H1 (cell line): ENCODE measurements at regions not wholly inside any gene's neighbourhood (a gene's known extent, or its start where the extent isn't known, plus 50 kb on each side); places are given as distances from the start of the nearest gene placed in this dataset.

ENCODE experiments used
- CTCF ChIA-PET: fragments of 300-600 bp; sonication (Branson Sonifier 250); formaldehyde crosslinking; loops from one replicate; lab custom pipeline; 2021; ENCODE audit not compliant: partially characterized antibody; lab: Charles Lee
- POLR2A ChIA-PET: fragments of 300-600 bp; sonication (Branson Sonifier 250); formaldehyde crosslinking; loops from one replicate; lab custom pipeline; 2021; ENCODE audit warnings: inconsistent platforms; ENCODE audit not compliant: partially characterized antibody; lab: Charles Lee
- DNase-seq, 2 experiments: peaks; one replicate each; pipeline versions ENCODE4 v3.0.0 to v3.0.0-alpha.2; 2010 to 2022; ENCODE audit warnings: low spot score in 2 of 2, low read depth in 1 of 2, mixed read lengths in 1 of 2
- FAIRE-seq: peaks from 2 replicates; lab custom pipeline; 2011; peaks lifted over from hg19 to GRCh38; lab: Jason Lieb, UNC
- H2AFZ ChIP-seq: 2 replicates; pipeline ENCODE4 v1.8.1; 2012; ENCODE audit warnings: low read length, inconsistent platforms
- H2AK5ac ChIP-seq: 2 replicates; pipeline ENCODE4 v1.6.1; 2013; ENCODE audit warnings: low read depth, low read length
- H2BK120ac ChIP-seq: replicated peaks from 2 replicates; pipeline ENCODE3; 2013; ENCODE audit warnings: low read depth, low read length, inconsistent platforms
- H2BK12ac ChIP-seq: 2 replicates; pipeline ENCODE4 v1.6.1; 2013; ENCODE audit warnings: low read depth, low read length
- H2BK15ac ChIP-seq: 2 replicates; pipeline ENCODE4 v1.6.1; 2013; ENCODE audit warnings: low read length
- H2BK20ac ChIP-seq: 2 replicates; pipeline ENCODE4 v1.6.1; 2013; ENCODE audit warnings: low read length
- H2BK5ac ChIP-seq: 2 replicates; pipeline ENCODE4 v1.6.1; 2013; ENCODE audit warnings: low read depth, low read length
- H3K14ac ChIP-seq: 2 replicates; pipeline ENCODE4 v1.6.1; 2013; ENCODE audit warnings: inconsistent platforms; ENCODE audit not compliant: insufficient read length
- H3K18ac ChIP-seq: 2 replicates; pipeline ENCODE4 v1.6.1; 2013; ENCODE audit warnings: low read length; ENCODE audit errors: extremely low read depth
- H3K23ac ChIP-seq: 2 replicates; pipeline ENCODE4 v1.6.1; 2013; ENCODE audit warnings: inconsistent platforms; ENCODE audit not compliant: insufficient read length
- H3K23me2 ChIP-seq: 2 replicates; pipeline ENCODE4 v1.6.1; 2013; ENCODE audit warnings: low read depth, low read length
- H3K27ac ChIP-seq: 2 replicates; pipeline ENCODE4 v1.6.1; 2011; ENCODE audit warnings: low read depth, low read length, inconsistent platforms
- H3K27me3 ChIP-seq, 4 experiments: replicated peaks in 1 of 4; 1 replicate in 1 of 4; 2 replicates in 3 of 4; pipeline versions ENCODE4 v1.6.1 to v1.8.1; 2011 to 2013; ENCODE audit warnings: low read length in 3 of 4, mild to moderate bottlenecking in 3 of 4, inconsistent platforms in 2 of 4, mixed read lengths in 2 of 4, moderate library complexity in 1 of 4; ENCODE audit not compliant: control insufficient read depth in 3 of 4, insufficient read depth in 3 of 4; ENCODE audit errors: extremely low read depth in 1 of 4
- H3K36me3 ChIP-seq, 4 experiments: 2 replicates each; pipeline versions ENCODE4 v1.6.1 to v1.8.1; 2011 to 2013; ENCODE audit warnings: mild to moderate bottlenecking in 4 of 4, low read length in 3 of 4, moderate library complexity in 2 of 4, control low read depth in 1 of 4, inconsistent platforms in 1 of 4; ENCODE audit not compliant: insufficient read depth in 4 of 4, control insufficient read depth in 2 of 4
- H3K4ac ChIP-seq: replicated peaks from 2 replicates; pipeline ENCODE3; 2013; ENCODE audit warnings: low read length, low read depth, mixed read lengths, inconsistent platforms; ENCODE audit not compliant: insufficient read length
- H3K4me1 ChIP-seq, 4 experiments: replicated peaks in 1 of 4; 1 replicate in 1 of 4; 2 replicates in 3 of 4; pipeline versions ENCODE4 v1.6.1 to v1.8.1; 2011 to 2013; ENCODE audit warnings: low read length in 3 of 4, inconsistent platforms in 2 of 4, mixed read lengths in 1 of 4; ENCODE audit not compliant: insufficient read depth in 4 of 4, control insufficient read depth in 3 of 4
- H3K4me2 ChIP-seq, 2 experiments: 2 replicates each; pipeline versions ENCODE4 v1.6.1 to v1.8.1; 2011 to 2013; ENCODE audit warnings: low read depth in 2 of 2, low read length in 2 of 2, control low read depth in 1 of 2, inconsistent platforms in 1 of 2, mild to moderate bottlenecking in 1 of 2; ENCODE audit not compliant: insufficient read depth in 1 of 2
- H3K4me3 ChIP-seq, 4 experiments: fragments of 200-600, 300-600 bp in 1 of 4; sonication (generic), shearing (Covaris generic), sonication (Bioruptor Twin) in 1 of 4; 2 replicates each; pipeline versions ENCODE4 v1.5.1 to v1.8.1; 2011 to 2016; ENCODE audit warnings: low read length in 4 of 4, low read depth in 3 of 4, control low read depth in 2 of 4, inconsistent platforms in 2 of 4, mild to moderate bottlenecking in 2 of 4, mixed read lengths in 1 of 4, moderate library complexity in 1 of 4; ENCODE audit not compliant: insufficient read depth in 2 of 4; ENCODE audit errors: extremely low read depth in 1 of 4
- H3K56ac ChIP-seq: replicated peaks from 2 replicates; pipeline ENCODE3; 2013; ENCODE audit warnings: low read depth, mild to moderate bottlenecking, mixed read lengths, low read length, inconsistent platforms; ENCODE audit not compliant: insufficient read length
- H3K79me1 ChIP-seq: 2 replicates; pipeline ENCODE4 v1.6.1; 2013; ENCODE audit warnings: low read depth, low read length, control low read depth
- H3K79me2 ChIP-seq, 2 experiments: 2 replicates each; pipeline versions ENCODE4 v1.6.1 to v1.8.1; 2012 to 2013; ENCODE audit warnings: low read length in 2 of 2, mild to moderate bottlenecking in 2 of 2, inconsistent platforms in 1 of 2; ENCODE audit not compliant: insufficient read depth in 2 of 2, control insufficient read depth in 1 of 2
- H3K9ac ChIP-seq, 4 experiments: replicated peaks in 1 of 4; 1 replicate in 1 of 4; 2 replicates in 3 of 4; pipeline versions ENCODE4 v1.6.1 to v1.8.1; 2011 to 2013; ENCODE audit warnings: low read depth in 3 of 4, low read length in 3 of 4, control low read depth in 2 of 4, mild to moderate bottlenecking in 2 of 4, moderate library complexity in 2 of 4, inconsistent platforms in 1 of 4; ENCODE audit errors: extremely low read depth in 1 of 4
- H3K9me3 ChIP-seq, 2 experiments: 2 replicates each; pipeline versions ENCODE4 v1.6.1 to v1.8.1; 2012 to 2013; ENCODE audit warnings: mild to moderate bottlenecking in 2 of 2, moderate library complexity in 2 of 2, control low read depth in 1 of 2, inconsistent platforms in 1 of 2, low read depth in 1 of 2, low read length in 1 of 2, mixed read lengths in 1 of 2; ENCODE audit not compliant: insufficient read depth in 2 of 2
- H4K20me1 ChIP-seq, 2 experiments: replicated peaks in 1 of 2; 2 replicates each; pipeline versions ENCODE3 to v1.8.1; 2011 to 2013; ENCODE audit warnings: inconsistent platforms in 2 of 2, low read length in 2 of 2, mild to moderate bottlenecking in 1 of 2; ENCODE audit not compliant: insufficient read depth in 2 of 2, control insufficient read depth in 1 of 2
- H4K5ac ChIP-seq: 2 replicates; pipeline ENCODE4 v1.6.1; 2013; ENCODE audit warnings: low read length, low read depth, mixed read lengths, inconsistent platforms; ENCODE audit not compliant: insufficient read length
- H4K8ac ChIP-seq: 2 replicates; pipeline ENCODE4 v1.8.0; 2013; ENCODE audit warnings: mild to moderate bottlenecking, moderate library complexity, low read length, inconsistent platforms; ENCODE audit not compliant: insufficient read depth; ENCODE audit errors: extremely low read depth
- H4K91ac ChIP-seq: replicated peaks from 2 replicates; pipeline ENCODE3; 2013; ENCODE audit warnings: low read length, mixed read lengths, inconsistent platforms; ENCODE audit not compliant: insufficient read length
- ATF3 ChIP-seq: IDR thresholded peaks from 2 replicates; pipeline ENCODE4 v1.6.1; 2011; ENCODE audit warnings: low read depth, mild to moderate bottlenecking, low read length; ENCODE audit not compliant: insufficient read depth
- CHD1 ChIP-seq: IDR thresholded peaks from 2 replicates; pipeline ENCODE4 v1.6.1; 2012; ENCODE audit warnings: low read depth, low read length, improper control_type of control experiment
- EZH2 ChIP-seq: fragments of 200-600 bp; sonication (generic); IDR thresholded peaks from 2 replicates; pipeline ENCODE4 v1.7.1; 2012; ENCODE audit warnings: low read depth, mild to moderate bottlenecking, moderate library complexity, low read length, inconsistent platforms; ENCODE audit not compliant: severe bottlenecking
- FOSL1 ChIP-seq: IDR thresholded peaks from 2 replicates; pipeline ENCODE4 v1.6.1; 2011; ENCODE audit warnings: mild to moderate bottlenecking, low read depth, low read length, moderate library complexity; ENCODE audit not compliant: insufficient read depth
- HDAC6 ChIP-seq: IDR thresholded peaks from one replicate; pipeline ENCODE4 v1.7.1; 2012; ENCODE audit warnings: low read depth, mild to moderate bottlenecking, inconsistent platforms, low read length, moderate library complexity
- MAX ChIP-seq: IDR thresholded peaks from 2 replicates; pipeline ENCODE4 v1.6.1; 2012; ENCODE audit warnings: inconsistent platforms
- NANOG ChIP-seq: IDR thresholded peaks from 2 replicates; pipeline ENCODE4 v1.6.1; 2011; ENCODE audit warnings: low read length, low read depth, mild to moderate bottlenecking, inconsistent platforms; ENCODE audit not compliant: insufficient read depth, poor library complexity, severe bottlenecking
- POLR2A ChIP-seq, 2 experiments: IDR thresholded peaks; 1 replicate in 1 of 2; 2 replicates in 1 of 2; pipeline ENCODE4 v1.6.1; 2011; ENCODE audit warnings: low read depth in 2 of 2, low read length in 2 of 2, mild to moderate bottlenecking in 2 of 2; ENCODE audit errors: control extremely low read depth in 1 of 2
- POLR2AphosphoS5 ChIP-seq: IDR thresholded peaks from 2 replicates; pipeline ENCODE4 v1.6.1; 2011; ENCODE audit warnings: low read depth, low read length
- RAD21 ChIP-seq, 2 experiments: IDR thresholded peaks in 1 of 2; conservative IDR thresholded peaks in 1 of 2; 2 replicates each; pipeline ENCODE4 v1.6.1; 2011; ENCODE audit warnings: low read depth in 2 of 2, low read length in 2 of 2, improper control_type of control experiment in 1 of 2, inconsistent platforms in 1 of 2, mild to moderate bottlenecking in 1 of 2, moderate library complexity in 1 of 2
- RNF2 ChIP-seq: fragments of 200-900, 300-1000 bp; sonication (generic); IDR thresholded peaks from 2 replicates; pipeline ENCODE4 v1.7.1; 2016; ENCODE audit warnings: borderline replicate concordance, low read depth, mild to moderate bottlenecking, antibody characterized with exemption, low read length; ENCODE audit not compliant: poor library complexity, severe bottlenecking; ENCODE audit errors: missing control alignments
- SP2 ChIP-seq: IDR thresholded peaks from 2 replicates; pipeline ENCODE4 v1.6.1; 2012; ENCODE audit warnings: mild to moderate bottlenecking, low read length, inconsistent platforms
- WGBS, 2 experiments: shearing (Covaris generic) in 1 of 2; methylation state at CpG; one replicate each; pipeline versions ENCODE4 v1.1.6 to v1.1.7; 2013 to 2015; ENCODE audit warnings: low lambda C conversion rate in 2 of 2, mixed read lengths in 2 of 2, inconsistent platforms in 1 of 2, low coverage in 1 of 2, missing lambda C conversion rate in 1 of 2; ENCODE audit not compliant: insufficient replicate concordance in 2 of 2, insufficient coverage in 1 of 2, insufficient read length in 1 of 2; ENCODE audit errors: extremely low coverage in 1 of 2, missing lambda C conversion rate in 1 of 2; 5-methylcytosine and 5-hydroxymethylcytosine counted together

- H3K27me3 ChIP-seq: no peaks in the 10 kb centered on the region; a peak in 1 of 7 replicates
- H2BK15ac ChIP-seq: no peak overlapping the region
- TF ChIP-seq NANOG (no peak), CHD1 (no peak), ATF3 (no peak), FOSL1 (no peak), RAD21 (IDR thresholded peaks at IDR 0.05 in 1 of 2, conservative IDR thresholded peaks at IDR 0.05 in 1 of 2; ENCODE audit: low read depth in 2 of 2, low read length in 2 of 2) (no peak), SP2 (no peak), POLR2AphosphoS5 (no peak), MAX (no peak), EZH2 (no peak), POLR2A (IDR thresholded peaks at IDR 0.05; ENCODE audit: control extremely low read depth in 1 of 2, low read depth in 2 of 2, low read length in 2 of 2) (no peak), HDAC6 (no peak), RNF2 (no peak)
Measured at GRCh38 chr18:78793313-78794070, 186.1 kb upstream of the SALL3 start.

More at GRCh38 chr18:78793313-78794070, 186.1 kb upstream of the SALL3 start:
- no peak overlapping the region for H2BK5ac ChIP-seq
- no peak overlapping the region for H4K91ac ChIP-seq
- no peak overlapping the region for H2AFZ ChIP-seq
- no peaks in the 10 kb centered on the region for H3K9me3 ChIP-seq
- no peaks in the 10 kb centered on the region for H3K23me2 ChIP-seq
- H3K79me1 ChIP-seq: no peaks in the 10 kb centered on the region
- CTCF ChIA-PET: interaction anchor here (1.1 kb wide), 1 partner anchor 9 kb away, joined by 3 read pairs; no protein-coding TSS in a partner anchor
- no peaks in the 10 kb centered on the region for H3K79me2 ChIP-seq
- H3K23ac ChIP-seq: no peak overlapping the region
- H2BK20ac ChIP-seq: no peak overlapping the region
- no peak for DNase-seq
- no peak overlapping the region for H2BK12ac ChIP-seq
- H3K14ac ChIP-seq: no peak overlapping the region
- H3K18ac ChIP-seq: no peak overlapping the region
- no peak overlapping the region for H3K4me3 ChIP-seq
- H3K27ac ChIP-seq: no peak overlapping the region
- no peak overlapping the region for H2BK120ac ChIP-seq
- H4K20me1 ChIP-seq: no peaks in the 10 kb centered on the region
- H3K4ac ChIP-seq: no peak overlapping the region
- WGBS, 2 experiments: 90% methylated on average over 19 of the region's 19 CpGs; no CpG with 5 or more reads in 1 of the 2 experiments
- FAIRE-seq: peak; percentile 55
- no peak overlapping the region for H4K5ac ChIP-seq
- H3K4me2 ChIP-seq: no peak overlapping the region
- no peak overlapping the region for H2AK5ac ChIP-seq
- POLR2A ChIA-PET: no interaction called here
- H4K8ac ChIP-seq: no peak overlapping the region
- no peaks in the 10 kb centered on the region for H3K36me3 ChIP-seq
- H3K56ac ChIP-seq: no peak overlapping the region
- no peak overlapping the region for H3K9ac ChIP-seq
- no peaks in the 10 kb centered on the region for H3K4me1 ChIP-seq
